HCT116 (cell line): ENCODE measurements at regions not wholly inside any gene's neighbourhood (a gene's known extent, or its start where the extent isn't known, plus 50 kb on each side); places are given as distances from the start of the nearest gene placed in this dataset.

Experiments used
- ATAC-seq: fragments of 200-7000 bp; cut with Tn5 transposase; 2 replicates; pipeline ENCODE4 v1.9.1; 2020; ENCODE audit warnings: mild to moderate bottlenecking, moderate library complexity
- BruUV-seq: library from RNA; stranded (reverse); fragments of 400-500 nt; replicated peaks from 2 replicates; lab custom pipeline; 2021; lab: Mats Ljungman, UMichigan
- CTCF ChIA-PET: fragments of 300-600 bp; sonication (Branson Sonifier 250); formaldehyde crosslinking; loops from one replicate; lab custom pipeline; 2021; ENCODE audit warnings: antibody characterized with exemption; lab: Charles Lee
- POLR2A ChIA-PET: fragments of 300-600, 350-600 bp; sonication (Branson Sonifier 250); formaldehyde crosslinking; loops from one replicate; lab custom pipeline; 2021; ENCODE audit warnings: antibody characterized with exemption; lab: Charles Lee
- RAD21 ChIA-PET, 2 experiments: fragments of 300-600 bp; sonication (Branson Sonifier 250); formaldehyde crosslinking; loops; one replicate each; lab custom pipeline; 2023; ENCODE audit warnings: low total read pairs in 2 of 2; ENCODE audit not compliant: uncharacterized antibody in 2 of 2, unreplicated experiment in 2 of 2, low non-redundant PET in 1 of 2; lab: Charles Lee
- DNase-seq: peaks from one replicate; pipeline ENCODE4 v3.0.0-alpha.2; 2010; ENCODE audit warnings: low read depth, low spot score
- H2AFZ ChIP-seq: fragments of 200-600 bp; shearing (Covaris generic), sonication (generic); 2 replicates; pipeline ENCODE4 v1.6.1; 2017; ENCODE audit warnings: low read depth, mixed run types, mixed read lengths, antibody characterized with exemption, low read length; ENCODE audit not compliant: poor library complexity, severe bottlenecking
- H3K27ac ChIP-seq: 2 replicates; pipeline ENCODE4 v1.5.1; 2012; ENCODE audit warnings: low read depth, low read length
- H3K27me3 ChIP-seq: fragments of 200-600 bp; sonication (generic); 2 replicates; pipeline ENCODE4 v1.6.1; 2016; ENCODE audit warnings: mixed run types, low read length, mixed read lengths; ENCODE audit not compliant: insufficient read depth
- H3K36me3 ChIP-seq, 2 experiments: fragments of 200-500 bp in 1 of 2; fragments of 200-600 bp in 1 of 2; sonication (Bioruptor generic) in 1 of 2; sonication (generic) in 1 of 2; 2 replicates each; pipeline versions ENCODE4 v1.5.1 to v1.6.1; 2014 to 2016; ENCODE audit warnings: low read length in 2 of 2, inconsistent platforms in 1 of 2, mixed read lengths in 1 of 2, mixed run types in 1 of 2; ENCODE audit not compliant: insufficient read depth in 2 of 2, control insufficient read depth in 1 of 2
- H3K4me1 ChIP-seq, 2 experiments: fragments of 200-600 bp in 1 of 2; sonication (generic) in 1 of 2; 2 replicates each; pipeline versions ENCODE4 v1.5.1 to v1.6.1; 2012 to 2017; ENCODE audit warnings: low read length in 2 of 2, inconsistent platforms in 1 of 2, mild to moderate bottlenecking in 1 of 2, mixed read lengths in 1 of 2, mixed run types in 1 of 2, moderate library complexity in 1 of 2; ENCODE audit not compliant: insufficient read depth in 2 of 2, control insufficient read depth in 1 of 2
- H3K4me2 ChIP-seq: fragments of 200-600 bp; sonication (generic); 2 replicates; pipeline ENCODE4 v1.6.1; 2017; ENCODE audit warnings: mixed run types, low read length, mixed read lengths
- H3K4me3 ChIP-seq, 2 experiments: fragments of 200-600 bp in 1 of 2; sonication (generic) in 1 of 2; replicated peaks in 1 of 2; 2 replicates each; pipeline ENCODE4 v1.5.1; 2011 to 2016; ENCODE audit warnings: low read length in 2 of 2, control low read depth in 1 of 2, low read depth in 1 of 2, mild to moderate bottlenecking in 1 of 2, mixed read lengths in 1 of 2, mixed run types in 1 of 2
- H3K79me2 ChIP-seq: fragments of 200-600 bp; sonication (generic); 2 replicates; pipeline ENCODE4 v1.6.1; 2017; ENCODE audit warnings: mild to moderate bottlenecking, mixed run types, low read length, moderate library complexity, mixed read lengths; ENCODE audit not compliant: insufficient read depth
- H3K9ac ChIP-seq: fragments of 200-600 bp; sonication (generic); 2 replicates; pipeline ENCODE4 v1.6.1; 2016; ENCODE audit warnings: low read length, mixed read lengths
- H3K9me2 ChIP-seq: fragments of 200-600 bp; sonication (generic), shearing (Covaris generic); 2 replicates; pipeline ENCODE4 v1.6.1; 2017; ENCODE audit warnings: mixed run types, mild to moderate bottlenecking, moderate library complexity; ENCODE audit not compliant: insufficient read depth
- H3K9me3 ChIP-seq, 2 experiments: fragments of 200-500 bp in 1 of 2; fragments of 200-600 bp in 1 of 2; sonication (Bioruptor generic) in 1 of 2; sonication (generic) in 1 of 2; 2 replicates each; pipeline ENCODE4 v1.6.1; 2014 to 2017; ENCODE audit warnings: low read length in 2 of 2, mixed read lengths in 2 of 2, inconsistent platforms in 1 of 2, low read depth in 1 of 2, mild to moderate bottlenecking in 1 of 2, mixed run types in 1 of 2, moderate library complexity in 1 of 2; ENCODE audit not compliant: control insufficient read depth in 1 of 2, insufficient read depth in 1 of 2
- H4K20me1 ChIP-seq: fragments of 200-600 bp; sonication (generic), shearing (Covaris generic); 2 replicates; pipeline ENCODE4 v1.6.1; 2017; ENCODE audit warnings: mixed run types, mild to moderate bottlenecking, moderate library complexity; ENCODE audit not compliant: insufficient read depth
- CBX3 ChIP-seq: IDR thresholded peaks from 2 replicates; pipeline ENCODE4 v1.6.1; 2012; ENCODE audit warnings: low read depth
- CEBPB ChIP-seq: IDR thresholded peaks from 2 replicates; pipeline ENCODE4 v1.6.1; 2012; ENCODE audit warnings: low read depth
- CTCF ChIP-seq, 3 experiments: fragments of 200-600 bp in 1 of 3; sonication (generic) in 1 of 3; IDR thresholded peaks in 2 of 3; conservative IDR thresholded peaks in 1 of 3; 2 replicates each; pipeline ENCODE4 v1.5.1; 2012 to 2017; ENCODE audit warnings: low read depth in 2 of 3, low read length in 2 of 3, antibody characterized with exemption in 1 of 3, borderline replicate concordance in 1 of 3, control low read depth in 1 of 3, mild to moderate bottlenecking in 1 of 3, mixed read lengths in 1 of 3, mixed run types in 1 of 3, moderate library complexity in 1 of 3; ENCODE audit not compliant: insufficient read depth in 1 of 3
- EZH2phosphoT487 ChIP-seq: fragments of 200-600 bp; IDR thresholded peaks from 2 replicates; pipeline ENCODE4 v1.6.1; 2018; ENCODE audit warnings: antibody characterized with exemption, borderline replicate concordance
- FOSL1 ChIP-seq: IDR thresholded peaks from 2 replicates; pipeline ENCODE4 v1.6.1; 2012; ENCODE audit warnings: low read depth
- JUND ChIP-seq: IDR thresholded peaks from 2 replicates; pipeline ENCODE4 v1.6.1; 2012
- MAX ChIP-seq: IDR thresholded peaks from 2 replicates; pipeline ENCODE4 v1.6.1; 2012
- POLR2A ChIP-seq: IDR thresholded peaks from 2 replicates; pipeline ENCODE4 v1.7.0; 2011; ENCODE audit warnings: borderline replicate concordance; ENCODE audit not compliant: insufficient read depth, insufficient read length; ENCODE audit errors: extremely low read depth
- SP1 ChIP-seq: IDR thresholded peaks from 2 replicates; pipeline ENCODE4 v1.6.1; 2012; ENCODE audit warnings: low read depth
- TCF7L2 ChIP-seq: IDR thresholded peaks from 2 replicates; pipeline ENCODE4 v1.7.0; 2011; ENCODE audit warnings: borderline replicate concordance, inconsistent platforms; ENCODE audit not compliant: insufficient read depth, insufficient read length; ENCODE audit errors: extremely low read depth
- YY1 ChIP-seq: IDR thresholded peaks from 2 replicates; pipeline ENCODE4 v1.6.1; 2011; ENCODE audit warnings: low read length, low read depth, moderate library complexity, mild to moderate bottlenecking; ENCODE audit not compliant: insufficient replicate concordance; ENCODE audit errors: extremely low read depth
- ZNF274 ChIP-seq: fragments of 200-500 bp; sonication (Bioruptor generic); IDR thresholded peaks from 2 replicates; pipeline ENCODE4 v1.6.1; 2014; ENCODE audit warnings: mild to moderate bottlenecking, low read depth, low read length, inconsistent platforms
- intact Hi-C: fragments of 100-400 bp; cut with micrococcal nuclease; formaldehyde crosslinking; loops from 2 replicates; pipeline ENCODE4 v1.10.0; 2022

GRCh38 chr15:31236184-31237042, 90.2 kb upstream of the KLF13 start:
- CTCF ChIA-PET: no interaction called here
- POLR2A ChIA-PET: no interaction called here
- DNase-seq: no peak
- BruUV-seq: no TSS peak
- Histone ChIP-seq H3K9me3 (no peaks in the 10 kb centered on the region), H3K4me3 (no peak overlapping the region), H3K79me2 (no peaks in the 10 kb centered on the region), H3K9me2 (no peaks in the 10 kb centered on the region), H3K27ac (peak overlapping the region; percentile 28; the same call in 1 of the 2 replicates), H3K27me3 (no peaks in the 10 kb centered on the region), H3K4me2 (peak overlapping the region; percentile 32), H3K9ac (no peak overlapping the region), H2AFZ (peak overlapping the region; percentile 47), H3K36me3 (no peaks in the 10 kb centered on the region), H3K4me1 (peaks cover 12 to 14% of the 10 kb centered on the region in 2 experiments), H4K20me1 (no peaks in the 10 kb centered on the region)
- TF ChIP-seq FOSL1 (peak; percentile 51; the same call in 1 of the 2 replicates), MAX (no peak), CTCF (IDR thresholded peaks at IDR 0.05 in 2 of 3, conservative IDR thresholded peaks at IDR 0.05 in 1 of 3; ENCODE audit: borderline replicate concordance in 1 of 3, insufficient read depth in 1 of 3, low read depth in 2 of 3, low read length in 2 of 3) (0 out of 6 replicates have a peak, but pooled peaks of 1 of the 3 experiments have one; percentile 5), SP1 (no peak), CEBPB (0 out of 2 replicates have a peak, but pooled peaks have one; percentile 14), JUND (peak; percentile 41; the same call in 1 of the 2 replicates)
- RAD21 ChIA-PET: no interaction called here
- intact Hi-C loops: no loop called here
- ATAC-seq: peak; percentile 85

- POLR2A ChIA-PET: no interaction called here
- Histone ChIP-seq H3K9me2 (no peaks in the 10 kb centered on the region), H3K4me1 (peaks cover 12 to 14% of the 10 kb centered on the region in 2 experiments), H3K27ac (no peak overlapping the region; the same call in 1 of the 2 replicates), H3K36me3 (no peaks in the 10 kb centered on the region), H4K20me1 (no peaks in the 10 kb centered on the region), H2AFZ (peak overlapping the region; percentile 47), H3K79me2 (no peaks in the 10 kb centered on the region), H3K4me3 (no peak overlapping the region), H3K27me3 (no peaks in the 10 kb centered on the region), H3K9ac (no peak overlapping the region), H3K9me3 (no peaks in the 10 kb centered on the region), H3K4me2 (peak overlapping the region; percentile 32)
- BruUV-seq: no TSS peak
- RAD21 ChIA-PET: no interaction called here
- intact Hi-C loops: no loop called here
- no peak for TF ChIP-seq TCF7L2
- no peak for TF ChIP-seq JUND
- TF ChIP-seq POLR2A: no peak
- TF ChIP-seq CTCF (IDR thresholded peaks at IDR 0.05 in 2 of 3, conservative IDR thresholded peaks at IDR 0.05 in 1 of 3; ENCODE audit: borderline replicate concordance in 1 of 3, insufficient read depth in 1 of 3, low read depth in 2 of 3, low read length in 2 of 3): no peak
- TF ChIP-seq SP1: no peak
- no peak for TF ChIP-seq CEBPB
- TF ChIP-seq ZNF274: no peak
- no peak for TF ChIP-seq CBX3
- no peak for TF ChIP-seq MAX
- TF ChIP-seq EZH2phosphoT487: no peak
- TF ChIP-seq YY1: no peak
- DNase-seq: no peak
- 0 out of 2 replicates have a peak, but pooled peaks have one; percentile 6 for ATAC-seq
- CTCF ChIA-PET: no interaction called here
Measured at GRCh38 chr15:31237043-31237324, 89.7 kb upstream of the KLF13 start.
